Smooth muscle cell (in vitro differentiated cells): ENCODE measurements at regions not wholly inside any gene's neighbourhood (a gene's known extent, or its start where the extent isn't known, plus 50 kb on each side); places are given as distances from the start of the nearest gene placed in this dataset.

Experiments used
- DNase-seq: peaks from one replicate; lab custom pipeline; 2025; ENCODE audit not compliant: unreplicated experiment; lab: John Stamatoyannopoulos, UW
- H2AFZ ChIP-seq: fragments of 200-600 bp; sonication (generic); 2 replicates; pipeline ENCODE4 v1.6.0; 2016; ENCODE audit warnings: antibody characterized with exemption, low read depth, mild to moderate bottlenecking
- H3F3A ChIP-seq: fragments of 200-600 bp; sonication (generic); 2 replicates; pipeline ENCODE4 v1.6.0; 2017; ENCODE audit warnings: antibody characterized with exemption, low read depth
- H3K27ac ChIP-seq: fragments of 200-600 bp; sonication (generic); 2 replicates; pipeline ENCODE4 v1.5.1; 2016; ENCODE audit warnings: low read depth, mild to moderate bottlenecking
- H3K27me3 ChIP-seq: fragments of 200-600 bp; sonication (generic); 2 replicates; pipeline ENCODE4 v1.6.1; 2016; ENCODE audit warnings: low read depth, mild to moderate bottlenecking
- H3K36me3 ChIP-seq: fragments of 200-600 bp; sonication (generic); 2 replicates; pipeline ENCODE4 v1.5.1; 2016; ENCODE audit warnings: low read depth
- H3K4me1 ChIP-seq: fragments of 200-600 bp; sonication (generic); 2 replicates; pipeline ENCODE4 v1.5.1; 2016; ENCODE audit warnings: low read depth
- H3K4me2 ChIP-seq: fragments of 200-600 bp; sonication (generic); 2 replicates; pipeline ENCODE4 v1.6.0; 2016; ENCODE audit warnings: mild to moderate bottlenecking
- H3K4me3 ChIP-seq: fragments of 200-600 bp; sonication (generic); 2 replicates; pipeline ENCODE4 v1.5.1; 2016; ENCODE audit warnings: mild to moderate bottlenecking
- H3K79me2 ChIP-seq: fragments of 200-600 bp; sonication (generic); 2 replicates; pipeline ENCODE4 v1.6.0; 2016; ENCODE audit warnings: low read depth, mild to moderate bottlenecking
- H3K9ac ChIP-seq: fragments of 200-600 bp; sonication (generic); 2 replicates; pipeline ENCODE4 v1.6.0; 2016; ENCODE audit warnings: low read depth
- H3K9me3 ChIP-seq: fragments of 200-600 bp; sonication (generic); replicated peaks from 2 replicates; pipeline ENCODE4 v1.5.1; 2016; ENCODE audit warnings: low read depth
- H4K20me1 ChIP-seq: fragments of 200-600 bp; sonication (generic); 2 replicates; pipeline ENCODE4 v1.6.0; 2016; ENCODE audit warnings: low read depth
- CTCF ChIP-seq: fragments of 200-600 bp; sonication (generic); IDR thresholded peaks from 2 replicates; pipeline ENCODE4 v1.5.1; 2017; ENCODE audit warnings: borderline replicate concordance, mild to moderate bottlenecking, antibody characterized with exemption; ENCODE audit not compliant: insufficient read depth, poor library complexity, severe bottlenecking
- WGBS: methylation state at CpG from one replicate; pipeline ENCODE4 v1.1.7; 2016; ENCODE audit warnings: low lambda C conversion rate; 5-methylcytosine and 5-hydroxymethylcytosine counted together

GRCh38 chr21:36214561-36214960, 57.9 kb downstream of the DOP1B start:
- no peaks in the 10 kb centered on the region for H3F3A ChIP-seq
- no peaks in the 10 kb centered on the region for H4K20me1 ChIP-seq
- no peak overlapping the region for H3K9ac ChIP-seq
- DNase-seq: no peak
- H3K27ac ChIP-seq: no peak overlapping the region
- H3K4me3 ChIP-seq: no peak overlapping the region
- H3K4me1 ChIP-seq: peaks cover 19% of the 10 kb centered on the region
- no peaks in the 10 kb centered on the region for H3K36me3 ChIP-seq
- no peaks in the 10 kb centered on the region for H3K79me2 ChIP-seq
- H3K4me2 ChIP-seq: no peak overlapping the region
- no peaks in the 10 kb centered on the region for H3K27me3 ChIP-seq
- no peaks in the 10 kb centered on the region for H3K9me3 ChIP-seq
- WGBS: 81% methylated on average over 3 of the region's 3 CpGs
- no peak for TF ChIP-seq CTCF
- no peak overlapping the region for H2AFZ ChIP-seq

- Histone ChIP-seq H3F3A (no peaks in the 10 kb centered on the region), H3K27me3 (no peaks in the 10 kb centered on the region), H3K4me1 (no peaks in the 10 kb centered on the region), H3K9me3 (no peaks in the 10 kb centered on the region), H4K20me1 (no peaks in the 10 kb centered on the region), H3K4me3 (no peak overlapping the region), H3K27ac (no peak overlapping the region), H3K9ac (no peak overlapping the region), H3K36me3 (no peaks in the 10 kb centered on the region), H2AFZ (no peak overlapping the region), H3K79me2 (no peaks in the 10 kb centered on the region), H3K4me2 (no peak overlapping the region)
- DNase-seq: no peak
- WGBS: 93% methylated on average over 4 of the region's 4 CpGs
- TF ChIP-seq CTCF: no peak
Measured at GRCh38 chr21:36217743-36218142, 61.1 kb downstream of the DOP1B start.

- H3K9me3 ChIP-seq: no peaks in the 10 kb centered on the region
- H3K9ac ChIP-seq: no peak overlapping the region
- no peaks in the 10 kb centered on the region for H3K79me2 ChIP-seq
- no peak overlapping the region for H3K27ac ChIP-seq
- no peak for TF ChIP-seq CTCF
- H3F3A ChIP-seq: no peaks in the 10 kb centered on the region
- no peaks in the 10 kb centered on the region for H3K36me3 ChIP-seq
- H2AFZ ChIP-seq: no peak overlapping the region
- WGBS: 87% methylated on average over 6 of the region's 6 CpGs
- DNase-seq: no peak
- no peaks in the 10 kb centered on the region for H3K4me1 ChIP-seq
- no peak overlapping the region for H3K4me2 ChIP-seq
- H3K27me3 ChIP-seq: no peaks in the 10 kb centered on the region
- no peak overlapping the region for H3K4me3 ChIP-seq
- no peaks in the 10 kb centered on the region for H4K20me1 ChIP-seq
Measured at GRCh38 chr21:36218691-36219090, 62.1 kb downstream of the DOP1B start.

- Histone ChIP-seq H3K4me3 (no peak overlapping the region), H3F3A (no peaks in the 10 kb centered on the region), H4K20me1 (no peaks in the 10 kb centered on the region), H3K9ac (no peak overlapping the region), H3K79me2 (no peaks in the 10 kb centered on the region), H2AFZ (no peak overlapping the region), H3K4me1 (no peaks in the 10 kb centered on the region), H3K27me3 (no peaks in the 10 kb centered on the region), H3K36me3 (no peaks in the 10 kb centered on the region), H3K9me3 (no peaks in the 10 kb centered on the region), H3K4me2 (no peak overlapping the region), H3K27ac (no peak overlapping the region)
- DNase-seq: no peak
- no peak for TF ChIP-seq CTCF
- 45% methylated on average over 4 of the region's 4 CpGs for WGBS
Measured at GRCh38 chr21:36223451-36223850, 66.8 kb downstream of the DOP1B start.
